ENCODE measurements at regions not wholly inside any gene's neighbourhood (a gene's known extent, or its start where the extent isn't known, plus 50 kb on each side); places are given as distances from the start of the nearest gene placed in this dataset.

- TF ChIP-seq CTCF (conservative IDR thresholded peaks at IDR 0.05; ENCODE audit: low read depth, low read length) (no peak), EZH2 (IDR thresholded peaks at IDR 0.05; ENCODE audit: borderline replicate concordance, low read depth, low read length, poor library complexity, severe bottlenecking) (no peak)
Measured at GRCh38 chrX:1111601-1112300, 100.7 kb downstream of the CRLF2 start.

Measured in A673 (cell line).